ENCODE measurements at regions not wholly inside any gene's neighbourhood (a gene's known extent, or its start where the extent isn't known, plus 50 kb on each side); places are given as distances from the start of the nearest gene placed in this dataset.

DNA sequence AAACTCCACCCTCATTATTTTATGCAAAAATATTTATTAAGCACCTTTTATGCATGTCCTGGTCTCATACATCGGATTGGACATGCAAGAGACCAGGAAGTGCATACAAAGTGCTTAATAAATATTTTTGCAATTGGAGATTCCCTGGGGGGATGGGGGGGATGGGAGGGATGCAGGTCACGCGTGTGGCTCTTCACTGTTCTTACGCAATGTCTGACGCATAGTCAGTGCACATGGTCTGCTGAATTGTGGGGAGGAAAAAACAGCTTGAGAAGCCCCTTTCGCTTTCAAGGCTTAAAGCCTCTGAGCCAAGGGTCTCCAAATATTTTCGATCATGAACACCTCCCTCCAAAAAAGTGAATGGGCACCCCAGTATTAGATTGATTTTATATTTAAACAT lies 96.7 kb upstream of the XYLT1 start:
- POLR2A ChIA-PET (ENCODE audit: low non-redundant PET), result no interaction called here
- CTCF ChIA-PET, result no interaction called here
- no peak overlapping the region for H3K27ac ChIP-seq
- TF ChIP-seq, protein P1, sequence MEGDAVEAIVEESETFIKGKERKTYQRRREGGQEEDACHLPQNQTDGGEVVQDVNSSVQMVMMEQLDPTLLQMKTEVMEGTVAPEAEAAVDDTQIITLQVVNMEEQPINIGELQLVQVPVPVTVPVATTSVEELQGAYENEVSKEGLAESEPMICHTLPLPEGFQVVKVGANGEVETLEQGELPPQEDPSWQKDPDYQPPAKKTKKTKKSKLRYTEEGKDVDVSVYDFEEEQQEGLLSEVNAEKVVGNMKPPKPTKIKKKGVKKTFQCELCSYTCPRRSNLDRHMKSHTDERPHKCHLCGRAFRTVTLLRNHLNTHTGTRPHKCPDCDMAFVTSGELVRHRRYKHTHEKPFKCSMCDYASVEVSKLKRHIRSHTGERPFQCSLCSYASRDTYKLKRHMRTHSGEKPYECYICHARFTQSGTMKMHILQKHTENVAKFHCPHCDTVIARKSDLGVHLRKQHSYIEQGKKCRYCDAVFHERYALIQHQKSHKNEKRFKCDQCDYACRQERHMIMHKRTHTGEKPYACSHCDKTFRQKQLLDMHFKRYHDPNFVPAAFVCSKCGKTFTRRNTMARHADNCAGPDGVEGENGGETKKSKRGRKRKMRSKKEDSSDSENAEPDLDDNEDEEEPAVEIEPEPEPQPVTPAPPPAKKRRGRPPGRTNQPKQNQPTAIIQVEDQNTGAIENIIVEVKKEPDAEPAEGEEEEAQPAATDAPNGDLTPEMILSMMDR (conservative IDR thresholded peaks at IDR 0.05; ENCODE audit: low read depth), result no peak
- no peak for DNase-seq (ENCODE audit: low spot score)

DNA sequence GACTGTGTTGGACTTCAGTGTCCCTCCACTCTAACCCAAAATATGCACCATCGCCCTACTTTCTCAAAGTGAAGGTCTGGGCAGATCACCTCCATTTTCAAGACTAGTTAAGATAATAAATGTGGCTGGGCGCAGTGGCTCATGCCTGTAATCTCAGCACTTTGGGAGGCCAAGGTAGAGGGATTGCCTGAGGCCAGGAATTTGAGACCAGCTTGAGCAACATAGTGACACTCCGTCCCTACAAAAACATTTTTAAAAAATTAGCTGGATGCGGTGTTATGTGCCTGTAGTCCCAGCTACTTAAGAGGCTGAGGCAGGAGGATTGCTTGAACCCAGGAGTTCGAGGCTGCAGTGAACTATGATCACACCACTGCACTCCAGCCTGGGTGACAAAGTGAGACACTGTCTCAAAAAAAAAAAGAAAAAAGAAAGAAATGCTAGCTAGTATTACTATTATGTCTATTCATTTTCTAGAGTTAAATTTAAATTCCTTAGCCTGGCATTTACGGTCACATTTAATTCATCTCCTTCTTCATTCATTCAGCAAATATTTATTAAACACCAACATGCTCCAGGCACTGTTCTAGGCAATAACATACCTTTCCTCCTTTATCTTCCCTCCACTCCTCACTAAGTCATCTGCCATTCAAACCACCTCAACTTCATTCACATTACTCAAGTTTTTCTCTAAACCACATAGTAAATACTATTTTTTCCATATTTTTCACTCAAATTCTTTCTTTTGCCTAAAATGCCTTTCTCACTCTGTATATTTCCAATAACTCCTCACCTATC lies 96.1 kb upstream of the XYLT1 start:
- ChIA-PET POLR2A (ENCODE audit: low non-redundant PET) (no interaction called here), CTCF (no interaction called here)
- no peak overlapping the region for H3K27ac ChIP-seq
- no peak for DNase-seq (ENCODE audit: low spot score)
- TF ChIP-seq, protein P1 (conservative IDR thresholded peaks at IDR 0.05; ENCODE audit: low read depth), result no peak

DNA sequence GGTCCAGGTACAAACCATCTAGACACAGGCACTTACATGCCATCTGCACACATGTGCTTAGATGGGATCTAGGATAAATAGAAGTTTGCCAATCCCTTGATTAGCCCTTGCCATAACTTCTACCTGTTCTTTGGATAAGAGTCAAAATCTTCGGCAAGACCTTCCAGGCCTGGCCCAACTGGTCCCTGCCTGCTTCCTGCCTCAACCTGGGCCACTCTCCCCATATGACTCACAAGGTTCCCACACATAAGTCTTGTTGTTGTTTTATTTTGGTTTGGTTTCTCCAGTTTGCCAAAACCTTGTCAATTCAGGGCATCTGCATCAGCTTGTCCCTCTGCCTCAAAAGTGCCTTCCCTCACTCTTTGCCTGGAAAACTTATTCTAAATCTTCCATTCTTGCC lies 95.3 kb upstream of the XYLT1 start:
- TF ChIP-seq, protein P1 (conservative IDR thresholded peaks at IDR 0.05; ENCODE audit: low read depth), result no peak
- POLR2A ChIA-PET (ENCODE audit: low non-redundant PET), result no interaction called here
- CTCF ChIA-PET, result interaction anchor here (0.5 to 0.8 kb wide), 2 partner anchors 10 to 24 kb away, joined by 4 read pairs; no protein-coding TSS in a partner anchor
- DNase-seq (ENCODE audit: low spot score), result peak; percentile 49
- H3K27ac ChIP-seq, result no peak overlapping the region

DNA sequence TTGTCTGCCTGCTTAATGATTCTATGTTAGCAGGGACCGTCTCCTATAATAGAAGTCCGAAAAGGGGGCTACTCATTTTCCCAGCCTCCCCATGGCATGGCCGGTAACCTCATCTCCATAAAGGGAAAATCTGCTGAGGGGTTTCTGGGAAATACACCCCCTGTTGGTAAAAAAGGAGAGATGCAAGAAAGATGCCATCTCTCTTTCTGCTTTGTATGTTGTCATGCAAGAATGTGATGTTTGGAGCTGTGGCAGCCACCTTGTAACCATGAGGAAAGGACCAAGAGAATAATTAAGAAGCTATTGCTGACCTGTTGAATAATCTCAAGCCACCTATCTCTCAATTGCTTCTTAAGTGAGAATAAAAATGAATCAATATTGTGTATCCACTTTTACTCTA lies 94.8 kb upstream of the XYLT1 start:
- ChIA-PET CTCF (interaction anchor here (0.5 to 0.8 kb wide), 2 partner anchors 9 to 25 kb away, joined by 4 read pairs; no protein-coding TSS in a partner anchor), POLR2A (ENCODE audit: low non-redundant PET) (no interaction called here)
- TF ChIP-seq, protein P1 (conservative IDR thresholded peaks at IDR 0.05; ENCODE audit: low read depth), result no peak
- no peak for DNase-seq (ENCODE audit: low spot score)
- no peak overlapping the region for H3K27ac ChIP-seq

DNA sequence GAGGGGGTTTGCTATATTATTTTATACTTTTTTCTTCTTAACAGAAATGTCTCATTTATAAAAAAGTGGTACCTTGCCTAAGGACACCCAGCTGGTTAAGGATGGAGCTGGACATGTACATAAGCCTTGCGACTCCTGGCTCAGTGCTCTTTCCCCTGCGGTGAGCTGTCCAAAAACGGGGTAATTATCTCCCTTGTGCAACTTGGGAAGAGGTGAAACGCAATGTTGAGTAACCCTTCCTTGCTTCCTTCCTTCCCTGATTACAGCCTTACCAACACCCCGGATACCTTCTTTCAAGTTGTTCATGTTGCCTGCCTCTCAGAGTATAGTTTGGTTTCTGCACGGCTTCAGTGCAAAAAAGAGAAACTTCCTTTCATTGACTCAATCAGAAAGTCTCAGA lies 94.1 kb upstream of the XYLT1 start:
- TF ChIP-seq, protein P1 (conservative IDR thresholded peaks at IDR 0.05; ENCODE audit: low read depth), result no peak
- ChIA-PET CTCF (no interaction called here), POLR2A (ENCODE audit: low non-redundant PET) (no interaction called here)
- H3K27ac ChIP-seq, result no peak overlapping the region
- no peak for DNase-seq (ENCODE audit: low spot score)

DNA sequence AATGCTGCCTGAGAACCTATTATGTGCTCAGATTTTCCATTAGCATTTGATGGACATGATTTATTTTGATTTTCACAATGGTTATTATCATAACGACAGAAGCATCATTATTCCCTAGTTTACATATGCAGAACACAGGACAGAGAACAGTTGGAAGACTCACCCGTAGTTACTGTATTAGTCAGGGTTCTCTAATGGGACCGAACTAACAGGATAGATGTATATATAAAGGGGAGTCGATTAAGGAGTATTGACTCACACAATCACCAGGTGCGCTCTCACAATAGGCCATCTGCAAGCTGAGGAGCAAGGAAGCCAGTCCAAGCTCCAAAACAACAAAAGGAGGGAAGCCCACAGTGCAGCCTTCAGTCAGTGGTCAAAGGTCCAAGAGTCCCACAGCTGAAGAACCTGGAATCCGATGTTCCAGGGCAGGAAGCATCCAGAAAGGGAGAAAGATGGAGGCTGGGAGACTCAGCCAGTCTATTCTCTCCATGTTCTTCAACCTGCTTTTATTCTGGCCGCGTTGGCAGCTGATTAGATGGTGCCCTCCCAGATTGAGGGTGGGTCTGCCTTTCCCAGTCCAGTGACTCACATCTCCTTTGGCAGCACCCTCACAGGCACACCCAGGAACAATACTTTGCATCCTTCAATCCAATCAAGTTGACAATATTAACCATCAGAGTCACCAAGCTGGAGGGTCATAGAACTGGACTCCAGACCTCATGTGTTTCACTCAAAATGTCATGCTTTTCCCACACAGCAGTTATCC lies 92.7 kb upstream of the XYLT1 start:
- CTCF ChIA-PET, result no interaction called here
- TF ChIP-seq, protein P1 (conservative IDR thresholded peaks at IDR 0.05; ENCODE audit: low read depth), result no peak
- POLR2A ChIA-PET (ENCODE audit: low non-redundant PET), result no interaction called here
- no peak overlapping the region for H3K27ac ChIP-seq
- no peak for DNase-seq (ENCODE audit: low spot score)

Data from RWPE1 (cell line).